HG03571 (cell line): ENCODE measurements at regions not wholly inside any gene's neighbourhood (a gene's known extent, or its start where the extent isn't known, plus 50 kb on each side); places are given as distances from the start of the nearest gene placed in this dataset.
"Not testable (repeated sequence)": the region's sequence is repeated elsewhere in the genome, so short reads cannot be mapped to it uniquely, and the experiment has no call there.

Source experiments
- ATAC-seq: cut with Tn5 transposase; IDR thresholded peaks from one replicate; pipeline ENCODE4 v1.9.1; 2021; ENCODE audit not compliant: unreplicated experiment

DNA sequence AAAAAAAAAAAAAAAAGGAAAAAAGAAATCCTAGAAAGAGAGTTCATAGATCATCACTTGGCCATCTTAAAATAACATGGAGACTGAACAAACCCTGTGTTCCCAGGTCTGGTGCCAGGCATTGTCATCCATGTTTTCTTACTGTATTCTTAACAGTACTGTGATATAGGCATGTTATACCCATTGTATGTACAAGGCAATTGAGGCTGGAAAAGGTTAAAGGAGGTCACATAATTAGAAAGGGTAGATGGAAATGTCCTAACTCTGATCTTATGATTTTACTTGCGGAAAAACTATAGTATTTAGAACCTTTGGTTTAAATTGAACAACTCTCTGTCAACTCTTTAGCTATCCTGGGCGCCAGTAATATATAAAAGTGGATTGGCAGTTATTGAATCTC is 478.2 kb upstream of the RGS6 start:
- ATAC-seq = no peak

DNA sequence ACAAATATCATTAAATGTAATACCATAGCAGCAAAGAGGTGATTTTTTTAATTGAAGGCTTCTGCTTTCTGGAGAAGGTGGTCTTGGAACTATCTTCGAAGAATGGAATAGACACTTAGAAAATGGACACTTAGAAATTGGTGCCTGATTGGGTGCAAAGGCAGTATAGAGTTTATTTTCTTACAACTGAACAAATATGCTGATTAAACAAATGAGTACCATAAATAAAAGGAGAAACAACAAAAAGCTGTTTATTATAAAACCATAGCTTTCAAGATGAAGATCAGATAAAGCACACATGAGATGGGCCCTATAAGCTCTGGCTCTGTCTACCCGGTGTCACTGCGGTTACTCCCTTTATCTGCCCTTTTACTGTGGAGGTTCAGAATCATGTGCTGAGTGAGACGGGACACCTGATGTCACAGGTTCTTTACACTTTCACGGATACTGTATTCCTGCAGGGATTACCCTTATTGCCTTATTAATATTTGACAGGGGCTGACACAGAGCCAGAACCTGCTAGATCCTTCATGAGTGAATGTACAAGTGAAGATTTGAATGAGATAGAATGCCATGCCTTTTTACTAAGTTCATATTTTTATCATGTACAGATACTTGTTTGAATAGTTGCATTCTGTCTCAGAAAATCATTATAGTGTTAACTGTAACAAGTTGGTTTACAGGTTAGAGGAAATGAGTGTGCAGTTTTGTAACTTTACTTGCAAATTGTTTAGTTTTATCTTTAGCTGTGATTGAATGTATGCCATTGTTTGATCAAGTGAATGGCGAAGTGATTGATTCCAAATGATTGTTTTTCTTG is 477.5 kb upstream of the RGS6 start:
- ATAC-seq = no peak

- no peak for ATAC-seq
Measured at GRCh38 chr14:71460091-71460490, 472.1 kb upstream of the RGS6 start.

DNA sequence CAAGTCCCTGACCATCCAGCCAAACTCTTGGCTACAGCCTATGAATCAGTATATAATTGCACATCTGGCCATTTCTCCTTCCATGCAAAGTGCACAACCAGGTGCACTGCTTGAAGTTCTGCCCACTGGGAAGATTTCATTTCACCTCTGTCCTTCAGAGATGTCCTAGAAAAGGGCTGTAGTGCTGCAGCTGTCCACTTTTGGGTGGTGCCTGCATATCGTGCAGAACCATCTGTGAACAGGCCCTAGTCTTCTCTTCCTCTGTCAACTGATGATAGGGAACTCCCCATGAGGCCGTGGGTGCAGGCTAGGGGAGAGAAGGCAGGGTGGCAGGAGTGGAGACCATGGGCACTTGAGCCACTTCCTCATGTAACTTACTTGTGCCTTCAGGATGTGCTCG is 470.6 kb upstream of the RGS6 start:
- not testable (repeated sequence) for ATAC-seq

DNA sequence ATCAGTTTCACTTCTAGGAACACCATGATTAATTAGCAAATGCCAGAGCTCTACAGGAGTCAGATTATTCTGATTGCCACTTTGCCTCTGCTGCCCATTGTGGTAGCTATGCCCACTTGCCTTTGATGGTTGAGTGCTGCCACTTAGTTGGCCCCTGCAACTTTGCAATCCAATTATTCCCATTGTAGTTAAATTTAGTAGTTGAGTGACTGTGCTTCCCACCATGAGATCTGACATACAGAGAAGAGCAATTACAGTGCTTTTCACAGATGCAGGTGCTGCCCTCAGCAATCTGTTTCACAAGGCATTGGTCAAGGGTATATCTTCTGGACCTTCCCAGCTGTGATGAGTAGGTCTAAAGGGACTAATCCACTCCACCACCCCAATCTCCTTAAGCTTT is 468.4 kb upstream of the RGS6 start:
- ATAC-seq = no peak

DNA sequence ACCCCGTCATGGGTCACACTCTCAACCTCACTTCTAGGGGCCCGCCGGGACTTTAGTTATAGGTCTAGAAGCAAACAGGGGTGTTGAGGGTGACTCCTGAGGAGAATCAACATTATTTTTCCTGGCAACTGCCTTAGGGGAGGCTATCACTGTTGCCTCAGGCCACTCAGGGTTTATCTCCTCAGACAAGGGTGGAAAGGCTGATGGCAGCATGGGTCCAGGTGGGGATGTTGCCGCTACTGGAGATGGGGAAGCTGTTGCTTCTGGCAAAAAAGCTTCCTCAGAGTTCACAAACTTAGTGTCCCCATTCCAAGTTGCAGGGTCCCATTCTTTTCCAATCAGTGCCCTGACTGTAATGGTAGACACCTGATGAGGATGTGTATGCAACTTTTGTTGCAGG is 467.4 kb upstream of the RGS6 start:
- ATAC-seq = no peak

GRCh38 chr14:71465316-71465715 is 466.9 kb upstream of the RGS6 start:
- no peak for ATAC-seq

- ATAC-seq = no peak
Measured at GRCh38 chr14:71466251-71466650, 466.0 kb upstream of the RGS6 start.

GRCh38 chr14:71466946-71467345 is 465.3 kb upstream of the RGS6 start:
- ATAC-seq = no peak

GRCh38 chr14:71467361-71467811 is 464.8 kb upstream of the RGS6 start:
- ATAC-seq = no peak

- ATAC-seq = no peak
Measured at GRCh38 chr14:71468701-71469100, 463.5 kb upstream of the RGS6 start.

DNA sequence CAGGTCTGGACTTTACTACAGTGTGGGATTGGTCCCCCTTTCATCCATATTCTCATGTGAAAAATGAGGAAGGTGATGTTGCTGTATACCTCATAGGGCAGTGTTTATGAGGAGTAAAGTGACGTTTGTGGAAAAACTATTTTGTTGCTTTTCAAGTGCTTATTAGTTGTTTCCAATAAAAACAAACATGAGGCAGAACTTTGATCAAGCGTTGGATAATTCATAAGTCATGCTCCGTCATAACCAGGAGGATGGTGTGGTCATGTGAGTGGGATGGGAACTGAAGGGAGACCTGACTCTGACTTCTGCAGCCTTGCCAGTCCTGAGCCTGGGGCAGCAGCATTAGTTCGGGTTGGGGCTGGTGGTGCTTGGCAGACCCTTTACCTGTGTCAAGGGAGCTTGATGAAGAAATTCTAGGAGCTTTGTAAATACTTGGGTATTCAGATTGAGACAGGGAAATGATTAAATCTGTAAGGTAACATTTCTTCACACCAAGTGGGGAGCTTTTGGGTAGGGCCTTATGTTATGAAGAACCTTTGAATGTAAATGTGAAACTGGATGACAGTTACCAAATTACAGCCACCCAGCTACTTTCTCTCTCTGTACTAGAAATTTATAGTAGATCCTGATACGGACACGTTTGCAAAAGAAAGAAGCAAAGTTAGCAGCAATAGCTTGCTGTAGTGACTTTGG is 462.4 kb upstream of the RGS6 start:
- ATAC-seq = no peak

DNA sequence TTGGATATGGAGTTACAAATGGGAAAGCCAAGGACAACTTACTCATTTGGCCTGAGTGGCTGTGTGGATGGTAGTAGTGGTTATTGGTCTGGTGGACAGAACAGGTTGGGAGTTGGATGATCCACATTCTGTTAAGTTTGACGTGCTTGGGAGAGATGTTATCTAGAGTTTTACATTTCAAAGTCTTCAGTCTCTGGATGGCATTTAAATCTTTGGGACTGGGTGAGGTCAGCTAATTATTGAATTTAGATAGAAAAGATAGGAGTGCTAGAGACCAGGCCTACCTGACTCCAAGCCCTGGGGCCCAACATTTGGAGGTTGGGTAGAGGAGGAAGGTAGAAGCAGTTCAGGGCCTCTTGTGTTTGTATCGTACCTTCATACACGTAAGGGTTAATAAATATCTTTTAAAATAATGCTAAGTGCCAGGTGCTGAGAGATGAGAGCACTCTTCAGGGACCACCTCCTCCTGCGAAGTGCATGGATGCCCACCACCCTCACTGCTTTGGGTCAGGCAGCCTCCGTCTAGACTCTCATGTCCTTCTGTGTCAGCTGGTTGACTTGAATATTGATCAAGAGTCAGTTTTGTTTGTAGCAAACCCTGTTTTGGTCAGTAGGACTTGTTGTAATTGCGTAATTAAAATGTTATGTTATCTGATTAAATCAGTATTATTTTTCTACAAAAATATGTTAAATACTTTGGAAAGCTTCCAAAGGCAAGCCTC is 460.4 kb upstream of the RGS6 start:
- ATAC-seq = no peak

DNA sequence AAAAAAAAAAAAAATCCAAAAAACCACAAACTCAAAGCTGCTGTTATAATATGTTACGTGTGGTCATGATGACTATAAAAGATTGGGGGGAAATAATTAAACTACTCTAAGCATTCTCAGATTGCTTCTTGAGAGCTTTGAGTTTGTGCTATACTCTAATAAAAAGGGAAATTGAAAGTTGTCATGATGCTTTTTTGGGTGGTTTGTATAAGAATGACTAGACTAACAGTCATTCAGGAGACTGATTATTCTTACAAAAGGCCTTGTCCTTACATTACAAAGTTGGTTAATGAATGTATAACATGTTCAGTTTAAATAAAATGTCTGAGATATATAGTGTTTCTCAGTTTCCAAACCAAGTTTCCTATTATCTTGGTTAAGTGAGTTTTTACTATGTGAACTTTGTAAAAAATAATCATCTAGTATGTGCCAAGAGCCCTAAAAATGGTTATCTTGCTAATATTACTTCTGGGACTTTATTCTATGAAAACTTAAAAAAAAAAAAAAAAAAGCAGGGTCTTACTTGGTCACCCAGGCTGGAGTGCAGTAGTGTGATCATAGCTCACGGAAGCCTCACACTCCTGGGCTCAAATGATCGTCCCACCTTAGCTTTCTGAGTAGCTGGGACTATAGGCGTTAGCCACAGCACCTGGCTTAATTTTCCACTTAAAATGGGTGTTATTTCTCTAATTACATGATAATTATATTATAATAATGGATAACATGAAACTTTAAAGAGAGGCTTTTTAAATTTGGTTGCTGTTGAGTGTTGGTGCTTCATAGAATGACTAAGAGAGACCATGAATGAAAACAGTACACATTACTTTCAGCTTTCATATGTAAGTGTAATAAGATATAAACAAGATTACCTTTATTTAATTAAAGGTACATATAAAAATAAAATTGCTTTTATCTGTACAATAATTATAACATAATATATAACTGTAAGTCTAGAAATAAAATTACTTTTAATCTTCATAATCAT is 459.6 kb upstream of the RGS6 start:
- ATAC-seq = no peak

- ATAC-seq = no peak
Measured at GRCh38 chr14:71473843-71474242, 458.4 kb upstream of the RGS6 start.

GRCh38 chr14:71474301-71475265 is 457.6 kb upstream of the RGS6 start:
- ATAC-seq = no peak

- no peak for ATAC-seq
Measured at GRCh38 chr14:71475916-71476315, 456.3 kb upstream of the RGS6 start.

GRCh38 chr14:71478542-71478941 is 453.7 kb upstream of the RGS6 start:
- ATAC-seq = no peak

GRCh38 chr14:71481021-71481654 is 451.1 kb upstream of the RGS6 start:
- no peak for ATAC-seq
